ENCODE measurements at regions not wholly inside any gene's neighbourhood (a gene's known extent, or its start where the extent isn't known, plus 50 kb on each side); places are given as distances from the start of the nearest gene placed in this dataset.
"Not testable (repeated sequence)": the region's sequence is repeated elsewhere in the genome, so short reads cannot be mapped to it uniquely, and the experiment has no call there.

- Mint-ChIP-seq H3K4me3 (no peak overlapping the region), H3K4me1 (ENCODE audit: unreplicated experiment) (no peaks in the 10 kb centered on the region), H3K36me3 (no peaks in the 10 kb centered on the region), H3K27me3 (no peaks in the 10 kb centered on the region), H3K27ac (no peak overlapping the region), H3K9me3 (no peaks in the 10 kb centered on the region)
- no peak for DNase-seq (ENCODE audit: extremely low spot score, unreplicated experiment)
- peak; percentile 21 for TF ChIP-seq CTCF (conservative IDR thresholded peaks at IDR 0.05)
These were observed 1531.1 kb downstream of the KHDRBS2 start for GRCh38 chr6:60754879-60755278.

GRCh38 chr6:60750353-60751081 lies 1535.5 kb downstream of the KHDRBS2 start:
- not testable (repeated sequence) for H3K4me3 Mint-ChIP-seq; H3K4me1 Mint-ChIP-seq (ENCODE audit: unreplicated experiment); H3K9me3 Mint-ChIP-seq; DNase-seq (ENCODE audit: extremely low spot score, unreplicated experiment); H3K27ac Mint-ChIP-seq; H3K27me3 Mint-ChIP-seq; H3K36me3 Mint-ChIP-seq

- not testable (repeated sequence) for DNase-seq (ENCODE audit: extremely low spot score, unreplicated experiment); H3K27me3 Mint-ChIP-seq; H3K4me3 Mint-ChIP-seq; H3K27ac Mint-ChIP-seq; H3K36me3 Mint-ChIP-seq; H3K9me3 Mint-ChIP-seq; H3K4me1 Mint-ChIP-seq (ENCODE audit: unreplicated experiment)
These were observed 1538.1 kb downstream of the KHDRBS2 start for GRCh38 chr6:60747765-60748556.

- DNase-seq (ENCODE audit: extremely low spot score, unreplicated experiment); H3K4me3 Mint-ChIP-seq; H3K27me3 Mint-ChIP-seq; H3K9me3 Mint-ChIP-seq; H3K36me3 Mint-ChIP-seq; H3K27ac Mint-ChIP-seq; H3K4me1 Mint-ChIP-seq (ENCODE audit: unreplicated experiment): not testable (repeated sequence)
These were observed 1548.1 kb downstream of the KHDRBS2 start for GRCh38 chr6:60737764-60738425.

- DNase-seq (ENCODE audit: extremely low spot score, unreplicated experiment); H3K27ac Mint-ChIP-seq; H3K4me3 Mint-ChIP-seq; H3K4me1 Mint-ChIP-seq (ENCODE audit: unreplicated experiment); H3K36me3 Mint-ChIP-seq; H3K27me3 Mint-ChIP-seq; H3K9me3 Mint-ChIP-seq: not testable (repeated sequence)
These were observed 1548.7 kb downstream of the KHDRBS2 start for GRCh38 chr6:60737315-60737714.

GRCh38 chr6:60723935-60724334 lies 1562.1 kb downstream of the KHDRBS2 start:
- DNase-seq (ENCODE audit: extremely low spot score, unreplicated experiment); H3K27ac Mint-ChIP-seq; H3K4me1 Mint-ChIP-seq (ENCODE audit: unreplicated experiment); H3K36me3 Mint-ChIP-seq; H3K27me3 Mint-ChIP-seq; H3K4me3 Mint-ChIP-seq; H3K9me3 Mint-ChIP-seq: not testable (repeated sequence)

GRCh38 chr6:60695232-60695631 lies 1590.8 kb downstream of the KHDRBS2 start:
- H3K9me3 Mint-ChIP-seq, result no peaks in the 10 kb centered on the region
- no peak for DNase-seq (ENCODE audit: extremely low spot score, unreplicated experiment)
- no peak overlapping the region for H3K4me3 Mint-ChIP-seq
- no peak overlapping the region for H3K27ac Mint-ChIP-seq
- no peaks in the 10 kb centered on the region for H3K27me3 Mint-ChIP-seq
- no peaks in the 10 kb centered on the region for H3K36me3 Mint-ChIP-seq
- no peaks in the 10 kb centered on the region for H3K4me1 Mint-ChIP-seq (ENCODE audit: unreplicated experiment)
- TF ChIP-seq CTCF (conservative IDR thresholded peaks at IDR 0.05), result no peak

GRCh38 chr6:60687085-60687484 lies 1598.9 kb downstream of the KHDRBS2 start:
- Mint-ChIP-seq H3K36me3 (no peaks in the 10 kb centered on the region), H3K27me3 (no peaks in the 10 kb centered on the region), H3K4me3 (no peak overlapping the region), H3K27ac (no peak overlapping the region), H3K9me3 (no peaks in the 10 kb centered on the region), H3K4me1 (ENCODE audit: unreplicated experiment) (no peaks in the 10 kb centered on the region)
- TF ChIP-seq CTCF (conservative IDR thresholded peaks at IDR 0.05), result no peak
- DNase-seq (ENCODE audit: extremely low spot score, unreplicated experiment), result no peak
